H1 (cell line): ENCODE measurements at regions not wholly inside any gene's neighbourhood (a gene's known extent, or its start where the extent isn't known, plus 50 kb on each side); places are given as distances from the start of the nearest gene placed in this dataset.

Source experiments
- CHD2 ChIP-seq: IDR thresholded peaks from 2 replicates; pipeline ENCODE4 v1.6.1; 2012; ENCODE audit warnings: low read length, improper control_type of control experiment
- EP300 ChIP-seq, 2 experiments: IDR thresholded peaks; 1 replicate in 1 of 2; 2 replicates in 1 of 2; pipeline ENCODE4 v1.6.1; 2011 to 2012; ENCODE audit warnings: low read depth in 2 of 2, low read length in 2 of 2, mild to moderate bottlenecking in 2 of 2, borderline replicate concordance in 1 of 2, inconsistent platforms in 1 of 2, moderate library complexity in 1 of 2
- FOSL1 ChIP-seq: IDR thresholded peaks from 2 replicates; pipeline ENCODE4 v1.6.1; 2011; ENCODE audit warnings: mild to moderate bottlenecking, low read depth, low read length, moderate library complexity; ENCODE audit not compliant: insufficient read depth
- POLR2A ChIP-seq, 2 experiments: IDR thresholded peaks; 1 replicate in 1 of 2; 2 replicates in 1 of 2; pipeline ENCODE4 v1.6.1; 2011; ENCODE audit warnings: low read depth in 2 of 2, low read length in 2 of 2, mild to moderate bottlenecking in 2 of 2; ENCODE audit errors: control extremely low read depth in 1 of 2
- POLR2AphosphoS5 ChIP-seq: IDR thresholded peaks from 2 replicates; pipeline ENCODE4 v1.6.1; 2011; ENCODE audit warnings: low read depth, low read length
- RFX5 ChIP-seq: IDR thresholded peaks from 2 replicates; pipeline ENCODE4 v1.6.1; 2011; ENCODE audit warnings: low read depth, low read length, improper control_type of control experiment, borderline replicate concordance
- SIN3A ChIP-seq, 2 experiments: IDR thresholded peaks in 1 of 2; conservative IDR thresholded peaks in 1 of 2; 2 replicates each; pipeline ENCODE4 v1.6.1; 2011 to 2012; ENCODE audit warnings: low read length in 2 of 2, improper control_type of control experiment in 1 of 2, low read depth in 1 of 2, mild to moderate bottlenecking in 1 of 2
- TAF1 ChIP-seq: IDR thresholded peaks from 2 replicates; pipeline ENCODE4 v1.6.1; 2011; ENCODE audit warnings: mild to moderate bottlenecking, low read depth, low read length
- YY1 ChIP-seq: IDR thresholded peaks from 2 replicates; pipeline ENCODE4 v1.6.1; 2011; ENCODE audit warnings: low read depth, mild to moderate bottlenecking, low read length
- ZNF274 ChIP-seq: IDR thresholded peaks from 2 replicates; pipeline ENCODE4 v1.7.0; 2012; ENCODE audit warnings: low read length, borderline replicate concordance; ENCODE audit errors: extremely low read depth
- TF ChIP-seq, protein P1 (sequence below), 3 experiments: IDR thresholded peaks; 1 replicate in 2 of 3; 2 replicates in 1 of 3; pipeline versions ENCODE4 v1.5.1 to v1.6.1; 2011; ENCODE audit warnings: low read length in 3 of 3, mild to moderate bottlenecking in 3 of 3, inconsistent platforms in 2 of 3, low read depth in 1 of 3, moderate library complexity in 1 of 3; ENCODE audit not compliant: insufficient read depth in 1 of 3; ENCODE audit errors: control extremely low read depth in 1 of 3
- TF ChIP-seq, protein P2 (sequence below): IDR thresholded peaks from 2 replicates; pipeline ENCODE4 v1.6.1; 2012; ENCODE audit warnings: inconsistent platforms

DNA sequence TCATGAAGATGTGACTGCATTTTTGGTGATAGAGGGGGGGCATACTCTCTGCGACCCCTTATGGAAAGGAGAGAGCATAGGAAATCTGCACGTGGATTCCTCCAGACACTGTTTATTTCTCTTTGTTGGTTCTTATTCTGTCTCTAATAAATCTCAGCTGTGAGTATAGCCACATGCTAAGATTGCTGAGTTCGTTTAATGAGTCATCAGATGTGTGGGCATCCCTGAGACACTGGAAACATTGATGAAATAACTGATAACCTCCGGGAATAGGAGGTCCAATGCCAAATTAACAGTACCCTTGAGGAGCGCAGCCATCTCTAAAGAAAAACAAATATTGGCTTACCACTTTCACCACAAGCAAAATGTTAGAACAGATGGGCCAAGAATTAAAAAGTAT, 880.2 kb upstream of the NEGR1 start:
- TF ChIP-seq TAF1 (no peak), EP300 (IDR thresholded peaks at IDR 0.05; ENCODE audit: borderline replicate concordance in 1 of 2, low read depth in 2 of 2, low read length in 2 of 2) (no peak), POLR2AphosphoS5 (no peak), ZNF274 (no peak), RFX5 (no peak), CHD2 (no peak), YY1 (no peak), SIN3A (conservative IDR thresholded peaks at IDR 0.05 in 1 of 2, IDR thresholded peaks at IDR 0.05 in 1 of 2; ENCODE audit: low read depth in 1 of 2, low read length in 2 of 2) (no peak), POLR2A (IDR thresholded peaks at IDR 0.05; ENCODE audit: control extremely low read depth in 1 of 2, low read depth in 2 of 2, low read length in 2 of 2) (no peak), FOSL1 (no peak)
- TF ChIP-seq, protein P1, sequence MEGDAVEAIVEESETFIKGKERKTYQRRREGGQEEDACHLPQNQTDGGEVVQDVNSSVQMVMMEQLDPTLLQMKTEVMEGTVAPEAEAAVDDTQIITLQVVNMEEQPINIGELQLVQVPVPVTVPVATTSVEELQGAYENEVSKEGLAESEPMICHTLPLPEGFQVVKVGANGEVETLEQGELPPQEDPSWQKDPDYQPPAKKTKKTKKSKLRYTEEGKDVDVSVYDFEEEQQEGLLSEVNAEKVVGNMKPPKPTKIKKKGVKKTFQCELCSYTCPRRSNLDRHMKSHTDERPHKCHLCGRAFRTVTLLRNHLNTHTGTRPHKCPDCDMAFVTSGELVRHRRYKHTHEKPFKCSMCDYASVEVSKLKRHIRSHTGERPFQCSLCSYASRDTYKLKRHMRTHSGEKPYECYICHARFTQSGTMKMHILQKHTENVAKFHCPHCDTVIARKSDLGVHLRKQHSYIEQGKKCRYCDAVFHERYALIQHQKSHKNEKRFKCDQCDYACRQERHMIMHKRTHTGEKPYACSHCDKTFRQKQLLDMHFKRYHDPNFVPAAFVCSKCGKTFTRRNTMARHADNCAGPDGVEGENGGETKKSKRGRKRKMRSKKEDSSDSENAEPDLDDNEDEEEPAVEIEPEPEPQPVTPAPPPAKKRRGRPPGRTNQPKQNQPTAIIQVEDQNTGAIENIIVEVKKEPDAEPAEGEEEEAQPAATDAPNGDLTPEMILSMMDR (IDR thresholded peaks at IDR 0.05; ENCODE audit: control extremely low read depth in 1 of 3, insufficient read depth in 1 of 3, low read depth in 1 of 3, low read length in 3 of 3), result no peak
- TF ChIP-seq, protein P2, sequence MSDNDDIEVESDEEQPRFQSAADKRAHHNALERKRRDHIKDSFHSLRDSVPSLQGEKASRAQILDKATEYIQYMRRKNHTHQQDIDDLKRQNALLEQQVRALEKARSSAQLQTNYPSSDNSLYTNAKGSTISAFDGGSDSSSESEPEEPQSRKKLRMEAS, result no peak
